SK-N-SH (cell line): ENCODE measurements at regions not wholly inside any gene's neighbourhood (a gene's known extent, or its start where the extent isn't known, plus 50 kb on each side); places are given as distances from the start of the nearest gene placed in this dataset.

Experiments
- CTCF ChIA-PET: fragments of 300-600, 350-600 bp; formaldehyde crosslinking; extraction: SDS; loops from one replicate; lab custom pipeline; 2021; lab: Yijun Ruan, JAX
- POLR2A ChIA-PET: fragments of 350-600 bp; sonication (Branson Sonifier 250); formaldehyde crosslinking; extraction: SDS; loops from one replicate; lab custom pipeline; 2020; ENCODE audit warnings: antibody characterized with exemption, inconsistent platforms; lab: Yijun Ruan, JAX
- DNase-seq: peaks from one replicate; pipeline ENCODE4 v3.0.0; 2012
- H2AFZ ChIP-seq: fragments of 200-600 bp; sonication (generic); 2 replicates; pipeline ENCODE4 v1.8.1; 2016; ENCODE audit warnings: antibody characterized with exemption, mild to moderate bottlenecking, low read depth
- H3F3A ChIP-seq: fragments of 200-600 bp; sonication (generic); replicated peaks from 2 replicates; pipeline ENCODE3; 2016; ENCODE audit warnings: antibody characterized with exemption, mild to moderate bottlenecking; ENCODE audit not compliant: insufficient read depth
- H3K27ac ChIP-seq, 2 experiments: fragments of 200-500 bp in 1 of 2; fragments of 200-600 bp in 1 of 2; sonication (Bioruptor generic) in 1 of 2; sonication (generic), shearing (Covaris generic) in 1 of 2; 2 replicates each; pipeline versions ENCODE4 v1.5.1 to v1.6.1; 2014 to 2016; ENCODE audit warnings: low read depth in 2 of 2, inconsistent platforms in 1 of 2, low read length in 1 of 2, mild to moderate bottlenecking in 1 of 2, mixed read lengths in 1 of 2
- H3K27me3 ChIP-seq: fragments of 200-600 bp; sonication (generic), shearing (Covaris generic); 2 replicates; pipeline ENCODE4 v1.6.1; 2016; ENCODE audit warnings: mixed run types; ENCODE audit not compliant: insufficient read depth
- H3K36me3 ChIP-seq, 2 experiments: fragments of 200-500 bp in 1 of 2; fragments of 200-600 bp in 1 of 2; sonication (Bioruptor generic) in 1 of 2; sonication (generic) in 1 of 2; replicated peaks in 1 of 2; 2 replicates each; pipeline versions ENCODE3 to v1.5.1; 2014 to 2016; ENCODE audit warnings: low read length in 1 of 2, mild to moderate bottlenecking in 1 of 2; ENCODE audit not compliant: insufficient read depth in 2 of 2, control insufficient read depth in 1 of 2
- H3K4me1 ChIP-seq, 2 experiments: fragments of 200-500 bp in 1 of 2; fragments of 200-600 bp in 1 of 2; sonication (Bioruptor generic) in 1 of 2; sonication (generic), shearing (Covaris generic) in 1 of 2; 2 replicates each; pipeline versions ENCODE4 v1.5.1 to v1.6.1; 2014 to 2016; ENCODE audit warnings: low read depth in 1 of 2, low read length in 1 of 2, mixed run types in 1 of 2; ENCODE audit not compliant: insufficient read depth in 2 of 2, control insufficient read depth in 1 of 2
- H3K4me2 ChIP-seq: fragments of 200-600 bp; sonication (generic), shearing (Covaris generic); 2 replicates; pipeline ENCODE4 v1.6.1; 2017; ENCODE audit warnings: mixed run types
- H3K4me3 ChIP-seq, 2 experiments: fragments of 200-500 bp in 1 of 2; fragments of 200-600 bp in 1 of 2; sonication (Bioruptor generic) in 1 of 2; sonication (generic), shearing (Covaris generic) in 1 of 2; 2 replicates each; pipeline versions ENCODE4 v1.5.1 to v1.8.1; 2014 to 2016; ENCODE audit warnings: low read depth in 2 of 2, inconsistent platforms in 1 of 2, low read length in 1 of 2, mild to moderate bottlenecking in 1 of 2, mixed read lengths in 1 of 2, moderate library complexity in 1 of 2
- H3K79me2 ChIP-seq: fragments of 200-600 bp; sonication (generic); 2 replicates; pipeline ENCODE4 v1.8.1; 2017; ENCODE audit warnings: mild to moderate bottlenecking; ENCODE audit not compliant: insufficient read depth
- H3K9ac ChIP-seq: fragments of 200-600 bp; sonication (generic); 2 replicates; pipeline ENCODE4 v1.6.1; 2017; ENCODE audit warnings: mixed run types
- H3K9me2 ChIP-seq: fragments of 200-600 bp; sonication (generic); 2 replicates; pipeline ENCODE4 v1.6.1; 2017; ENCODE audit warnings: mixed run types
- H3K9me3 ChIP-seq: fragments of 200-600 bp; sonication (generic); 2 replicates; pipeline ENCODE4 v1.6.1; 2017; ENCODE audit warnings: mixed run types, mild to moderate bottlenecking, moderate library complexity
- H4K20me1 ChIP-seq: fragments of 200-600 bp; sonication (generic); 2 replicates; pipeline ENCODE4 v1.6.1; 2017; ENCODE audit warnings: mild to moderate bottlenecking, mixed run types; ENCODE audit not compliant: insufficient read depth
- EZH2phosphoT487 ChIP-seq: fragments of 200-600 bp; sonication (generic); IDR thresholded peaks from 2 replicates; pipeline ENCODE4 v1.6.1; 2017; ENCODE audit warnings: low read depth, mixed run types, mild to moderate bottlenecking, antibody characterized with exemption, moderate library complexity, borderline replicate concordance
- GABPA ChIP-seq: IDR thresholded peaks from 2 replicates; pipeline ENCODE4 v1.4.0; 2012; ENCODE audit warnings: low read depth, mild to moderate bottlenecking
- GATA2 ChIP-seq: sonication (generic); formaldehyde crosslinking; IDR thresholded peaks from 2 replicates; pipeline ENCODE4 v1.5.0; 2020; ENCODE audit warnings: mild to moderate bottlenecking, missing genetic modification reagents
- IRF3 ChIP-seq: fragments of 150-350 bp; IDR thresholded peaks from 2 replicates; pipeline ENCODE4 v1.6.1; 2016; ENCODE audit warnings: mild to moderate bottlenecking, low read depth, low read length
- JUND ChIP-seq: IDR thresholded peaks from 2 replicates; pipeline ENCODE4 v1.4.0; 2012
- NRF1 ChIP-seq: IDR thresholded peaks from 2 replicates; pipeline ENCODE4 v1.6.1; 2012; ENCODE audit warnings: low read depth, mild to moderate bottlenecking, low read length
- RAD21 ChIP-seq: IDR thresholded peaks from 2 replicates; pipeline ENCODE4 v1.6.1; 2012; ENCODE audit warnings: mild to moderate bottlenecking, low read length
- RFX5 ChIP-seq: IDR thresholded peaks from 2 replicates; pipeline ENCODE4 v1.6.1; 2012; ENCODE audit warnings: mild to moderate bottlenecking, improper control_type of control experiment, low read length
- RXRA ChIP-seq: IDR thresholded peaks from 2 replicates; pipeline ENCODE4 v1.4.0; 2012; ENCODE audit warnings: low read depth, mild to moderate bottlenecking, borderline replicate concordance
- SMC3 ChIP-seq: IDR thresholded peaks from 2 replicates; pipeline ENCODE4 v1.6.1; 2012; ENCODE audit warnings: low read depth, low read length, improper control_type of control experiment
- TCF12 ChIP-seq: IDR thresholded peaks from 2 replicates; pipeline ENCODE4 v1.4.0; 2012
- TEAD4 ChIP-seq: IDR thresholded peaks from 2 replicates; pipeline ENCODE4 v1.4.0; 2012; ENCODE audit warnings: mild to moderate bottlenecking, borderline replicate concordance; ENCODE audit not compliant: insufficient read depth
- USF1 ChIP-seq: IDR thresholded peaks from 2 replicates; pipeline ENCODE4 v1.4.0; 2012; ENCODE audit warnings: low read depth, borderline replicate concordance
- USF2 ChIP-seq: fragments of 150-350 bp; IDR thresholded peaks from 2 replicates; pipeline ENCODE4 v1.6.1; 2017; ENCODE audit warnings: antibody characterized with exemption, low read length, low read depth, borderline replicate concordance
- WGBS: methylation state at CpG from one replicate; pipeline ENCODE4 v1.1.6; 2017; ENCODE audit warnings: low lambda C conversion rate; 5-methylcytosine and 5-hydroxymethylcytosine counted together
- TF ChIP-seq, protein P1 (sequence below): IDR thresholded peaks from 2 replicates; pipeline ENCODE4; 2012
- TF ChIP-seq, protein P2 (sequence below): IDR thresholded peaks from 2 replicates; pipeline ENCODE4 v1.4.0; 2012; ENCODE audit warnings: low read depth, borderline replicate concordance

DNA sequence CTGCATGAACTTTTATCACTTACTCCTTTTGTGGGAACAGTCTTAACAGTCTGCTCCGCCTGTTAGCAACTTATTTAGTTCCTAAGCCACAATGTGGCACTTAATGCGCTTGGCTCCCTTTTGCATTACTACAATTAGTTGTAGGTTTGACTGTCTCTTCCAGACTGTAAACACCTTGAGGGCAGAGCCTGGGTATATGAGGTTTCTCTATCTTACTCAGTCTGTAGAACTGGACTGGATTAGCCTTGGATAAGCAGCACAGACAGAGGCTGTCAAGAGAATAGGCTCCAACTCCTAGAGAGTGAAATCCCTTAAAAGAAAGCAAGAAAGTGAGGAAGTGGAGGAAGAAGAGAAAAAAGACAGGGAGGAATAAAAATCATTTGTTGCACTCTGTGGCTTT lies 268.3 kb upstream of the MAF start (continued):
- TF ChIP-seq EZH2phosphoT487 (no peak), JUND (no peak), GATA2 (CRISPR knock-in tag) (no peak), NRF1 (no peak)
- TF ChIP-seq, all 33 proteins: peak for 0

GRCh38 chr16:79867425-79867997 lies 267.0 kb upstream of the MAF start:
- no peak overlapping the region for H3K4me2 ChIP-seq
- no peak overlapping the region for H3K4me3 ChIP-seq
- TF ChIP-seq, protein P1, sequence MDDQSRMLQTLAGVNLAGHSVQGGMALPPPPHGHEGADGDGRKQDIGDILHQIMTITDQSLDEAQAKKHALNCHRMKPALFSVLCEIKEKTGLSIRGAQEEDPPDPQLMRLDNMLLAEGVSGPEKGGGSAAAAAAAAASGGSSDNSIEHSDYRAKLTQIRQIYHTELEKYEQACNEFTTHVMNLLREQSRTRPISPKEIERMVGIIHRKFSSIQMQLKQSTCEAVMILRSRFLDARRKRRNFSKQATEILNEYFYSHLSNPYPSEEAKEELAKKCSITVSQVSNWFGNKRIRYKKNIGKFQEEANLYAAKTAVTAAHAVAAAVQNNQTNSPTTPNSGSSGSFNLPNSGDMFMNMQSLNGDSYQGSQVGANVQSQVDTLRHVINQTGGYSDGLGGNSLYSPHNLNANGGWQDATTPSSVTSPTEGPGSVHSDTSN, result no peak
- no peak for TF ChIP-seq TCF12
- TF ChIP-seq TEAD4, result no peak
- no peak for TF ChIP-seq SMC3
- no peak for TF ChIP-seq IRF3
- TF ChIP-seq GABPA, result no peak
- no peak for TF ChIP-seq USF2
- TF ChIP-seq USF1, result no peak
- TF ChIP-seq GATA2 (CRISPR knock-in tag), result no peak
- TF ChIP-seq, protein P2, sequence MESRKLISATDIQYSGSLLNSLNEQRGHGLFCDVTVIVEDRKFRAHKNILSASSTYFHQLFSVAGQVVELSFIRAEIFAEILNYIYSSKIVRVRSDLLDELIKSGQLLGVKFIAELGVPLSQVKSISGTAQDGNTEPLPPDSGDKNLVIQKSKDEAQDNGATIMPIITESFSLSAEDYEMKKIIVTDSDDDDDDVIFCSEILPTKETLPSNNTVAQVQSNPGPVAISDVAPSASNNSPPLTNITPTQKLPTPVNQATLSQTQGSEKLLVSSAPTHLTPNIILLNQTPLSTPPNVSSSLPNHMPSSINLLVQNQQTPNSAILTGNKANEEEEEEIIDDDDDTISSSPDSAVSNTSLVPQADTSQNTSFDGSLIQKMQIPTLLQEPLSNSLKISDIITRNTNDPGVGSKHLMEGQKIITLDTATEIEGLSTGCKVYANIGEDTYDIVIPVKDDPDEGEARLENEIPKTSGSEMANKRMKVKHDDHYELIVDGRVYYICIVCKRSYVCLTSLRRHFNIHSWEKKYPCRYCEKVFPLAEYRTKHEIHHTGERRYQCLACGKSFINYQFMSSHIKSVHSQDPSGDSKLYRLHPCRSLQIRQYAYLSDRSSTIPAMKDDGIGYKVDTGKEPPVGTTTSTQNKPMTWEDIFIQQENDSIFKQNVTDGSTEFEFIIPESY, result no peak
- TF ChIP-seq JUND, result no peak
- TF ChIP-seq RXRA, result no peak
- TF ChIP-seq RAD21, result no peak
- no peak for TF ChIP-seq RFX5
- TF ChIP-seq, all 33 proteins: peak for 0
- no peaks in the 10 kb centered on the region for H3K27me3 ChIP-seq
- no peaks in the 10 kb centered on the region for H3K4me1 ChIP-seq
- H3K9me2 ChIP-seq, result no peaks in the 10 kb centered on the region
- no peaks in the 10 kb centered on the region for H3K79me2 ChIP-seq
- ChIA-PET POLR2A (no interaction called here), CTCF (no interaction called here)
- H3K27ac ChIP-seq, result no peak overlapping the region
- no peak overlapping the region for H3K9ac ChIP-seq
- no peak for DNase-seq
- no peaks in the 10 kb centered on the region for H3F3A ChIP-seq
- H2AFZ ChIP-seq, result no peak overlapping the region
- 31% methylated on average over 4 of the region's 4 CpGs for WGBS
- no peaks in the 10 kb centered on the region for H4K20me1 ChIP-seq
- no peaks in the 10 kb centered on the region for H3K36me3 ChIP-seq
- H3K9me3 ChIP-seq, result no peaks in the 10 kb centered on the region
